Prostate gland (tissue), 2 donors: ENCODE measurements at regions not wholly inside any gene's neighbourhood (a gene's known extent, or its start where the extent isn't known, plus 50 kb on each side); places are given as distances from the start of the nearest gene placed in this dataset.

Source experiments
- POLR2A ChIP-seq: fragments of 450-650 bp; IDR thresholded peaks from one replicate; pipeline ENCODE4 v1.6.1; 2016; ENCODE audit warnings: antibody characterized with exemption, mild to moderate bottlenecking
- POLR2AphosphoS5 ChIP-seq: sonication (generic); formaldehyde crosslinking; IDR thresholded peaks from one replicate; pipeline ENCODE4 v1.6.1; 2017; ENCODE audit warnings: antibody characterized with exemption
- TF ChIP-seq, protein P1 (sequence below), 4 experiments: fragments of 200-600 bp in 2 of 4; fragments of 450-650 bp in 2 of 4; sonication (generic) in 2 of 4; IDR thresholded peaks; 1 replicate in 3 of 4; 2 replicates in 1 of 4; pipeline ENCODE4 v1.5.1; 2016 to 2019; ENCODE audit warnings: antibody characterized with exemption in 4 of 4, mild to moderate bottlenecking in 2 of 4, moderate library complexity in 2 of 4

- TF ChIP-seq, protein P1, sequence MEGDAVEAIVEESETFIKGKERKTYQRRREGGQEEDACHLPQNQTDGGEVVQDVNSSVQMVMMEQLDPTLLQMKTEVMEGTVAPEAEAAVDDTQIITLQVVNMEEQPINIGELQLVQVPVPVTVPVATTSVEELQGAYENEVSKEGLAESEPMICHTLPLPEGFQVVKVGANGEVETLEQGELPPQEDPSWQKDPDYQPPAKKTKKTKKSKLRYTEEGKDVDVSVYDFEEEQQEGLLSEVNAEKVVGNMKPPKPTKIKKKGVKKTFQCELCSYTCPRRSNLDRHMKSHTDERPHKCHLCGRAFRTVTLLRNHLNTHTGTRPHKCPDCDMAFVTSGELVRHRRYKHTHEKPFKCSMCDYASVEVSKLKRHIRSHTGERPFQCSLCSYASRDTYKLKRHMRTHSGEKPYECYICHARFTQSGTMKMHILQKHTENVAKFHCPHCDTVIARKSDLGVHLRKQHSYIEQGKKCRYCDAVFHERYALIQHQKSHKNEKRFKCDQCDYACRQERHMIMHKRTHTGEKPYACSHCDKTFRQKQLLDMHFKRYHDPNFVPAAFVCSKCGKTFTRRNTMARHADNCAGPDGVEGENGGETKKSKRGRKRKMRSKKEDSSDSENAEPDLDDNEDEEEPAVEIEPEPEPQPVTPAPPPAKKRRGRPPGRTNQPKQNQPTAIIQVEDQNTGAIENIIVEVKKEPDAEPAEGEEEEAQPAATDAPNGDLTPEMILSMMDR (IDR thresholded peaks at IDR 0.05): no peak
- TF ChIP-seq POLR2A (no peak), POLR2AphosphoS5 (no peak)
Observed at GRCh38 chr2:168320267-168320666, 72.9 kb upstream of the STK39 start.
